ENCODE measurements at regions not wholly inside any gene's neighbourhood (a gene's known extent, or its start where the extent isn't known, plus 50 kb on each side); places are given as distances from the start of the nearest gene placed in this dataset.
"Not testable (repeated sequence)": the region's sequence is repeated elsewhere in the genome, so short reads cannot be mapped to it uniquely, and the experiment has no call there.

- DNase-seq, result no peak
Measured at GRCh38 chr9:78680196-78680595, 383.3 kb downstream of the PSAT1 start.

GRCh38 chr9:78682216-78682615 is 385.3 kb downstream of the PSAT1 start:
- no peak for DNase-seq

GRCh38 chr9:78685471-78685870 is 388.5 kb downstream of the PSAT1 start:
- no peak for DNase-seq

- no peak for DNase-seq
Measured at GRCh38 chr9:78688796-78689195, 391.9 kb downstream of the PSAT1 start.

- DNase-seq, result no peak
Measured at GRCh38 chr9:78691542-78691941, 394.6 kb downstream of the PSAT1 start.

GRCh38 chr9:78692871-78693270 is 395.9 kb downstream of the PSAT1 start:
- no peak for DNase-seq

GRCh38 chr9:78694974-78695373 is 398.0 kb downstream of the PSAT1 start:
- DNase-seq, result no peak

GRCh38 chr9:78695519-78695918 is 398.6 kb downstream of the PSAT1 start:
- no peak for DNase-seq

GRCh38 chr9:78697618-78698017 is 400.7 kb downstream of the PSAT1 start:
- no peak for DNase-seq

GRCh38 chr9:78698371-78698770 is 401.4 kb downstream of the PSAT1 start:
- no peak for DNase-seq

GRCh38 chr9:78699217-78699616 is 402.3 kb downstream of the PSAT1 start:
- DNase-seq, result not testable (repeated sequence)

GRCh38 chr9:78704153-78704552 is 407.2 kb downstream of the PSAT1 start:
- DNase-seq, result not testable (repeated sequence)

- no peak for DNase-seq
Measured at GRCh38 chr9:78707080-78707479, 410.2 kb downstream of the PSAT1 start.

- no peak for DNase-seq
Measured at GRCh38 chr9:78707481-78707991, 410.6 kb downstream of the PSAT1 start.

GRCh38 chr9:78712903-78713613 is 416.1 kb downstream of the PSAT1 start:
- DNase-seq, result no peak

- no peak for DNase-seq
Measured at GRCh38 chr9:78713614-78714405, 416.9 kb downstream of the PSAT1 start.

- no peak for DNase-seq
Measured at GRCh38 chr9:78714576-78714975, 417.7 kb downstream of the PSAT1 start.

GRCh38 chr9:78719029-78719428 is 422.1 kb downstream of the PSAT1 start:
- DNase-seq, result not testable (repeated sequence)

- DNase-seq, result no peak
Measured at GRCh38 chr9:78724896-78725295, 428.0 kb downstream of the PSAT1 start.

- DNase-seq, result no peak
Measured at GRCh38 chr9:78725503-78725902, 428.6 kb downstream of the PSAT1 start.

- DNase-seq, result no peak
Measured at GRCh38 chr9:78745331-78745730, 448.4 kb downstream of the PSAT1 start.

- no peak for DNase-seq
Measured at GRCh38 chr9:78746010-78746409, 449.1 kb downstream of the PSAT1 start.

- no peak for DNase-seq
Measured at GRCh38 chr9:78753039-78753438, 456.1 kb downstream of the PSAT1 start.

GRCh38 chr9:78756813-78757510 is 460.0 kb downstream of the PSAT1 start:
- DNase-seq, result no peak
